H7 (cell line): ENCODE measurements at regions not wholly inside any gene's neighbourhood (a gene's known extent, or its start where the extent isn't known, plus 50 kb on each side); places are given as distances from the start of the nearest gene placed in this dataset.
"Not testable (repeated sequence)": the region's sequence is repeated elsewhere in the genome, so short reads cannot be mapped to it uniquely, and the experiment has no call there.

Experiments
- DNase-seq: peaks from one replicate; pipeline ENCODE4 v3.0.0; 2012
- H3K27me3 ChIP-seq: 2 replicates; pipeline ENCODE4 v1.6.0; 2011; ENCODE audit warnings: mild to moderate bottlenecking, low read length; ENCODE audit not compliant: control insufficient read depth, insufficient read depth
- H3K36me3 ChIP-seq: replicated peaks from 2 replicates; pipeline ENCODE4 v1.5.1; 2011; ENCODE audit warnings: low read length; ENCODE audit not compliant: control insufficient read depth, insufficient read depth
- H3K4me3 ChIP-seq: 2 replicates; pipeline ENCODE4 v1.5.1; 2011; ENCODE audit warnings: low read depth, mild to moderate bottlenecking, control low read depth, low read length, moderate library complexity; ENCODE audit not compliant: insufficient read depth

DNA sequence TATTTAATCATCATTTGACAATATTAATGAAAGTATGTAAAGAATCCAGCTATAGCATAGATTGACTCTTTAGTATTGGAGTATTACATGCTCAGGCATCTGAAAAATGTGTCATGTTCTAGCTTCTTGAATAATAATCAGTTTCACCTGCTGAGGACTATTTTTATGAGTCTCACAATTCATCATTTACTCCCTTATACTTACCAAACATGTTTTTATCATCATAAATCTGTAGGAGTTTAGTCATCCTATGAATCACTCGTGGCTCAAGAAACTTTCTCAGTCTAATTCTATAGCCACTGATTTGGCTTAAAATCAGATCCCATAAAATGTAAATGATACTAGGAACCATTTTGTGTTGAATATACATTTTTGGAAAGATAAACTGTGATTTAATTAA is 1616.1 kb downstream of the C4orf33 start:
- DNase-seq = no peak
- no peak overlapping the region for H3K4me3 ChIP-seq
- H3K36me3 ChIP-seq = no peaks in the 10 kb centered on the region
- H3K27me3 ChIP-seq = no peaks in the 10 kb centered on the region

DNA sequence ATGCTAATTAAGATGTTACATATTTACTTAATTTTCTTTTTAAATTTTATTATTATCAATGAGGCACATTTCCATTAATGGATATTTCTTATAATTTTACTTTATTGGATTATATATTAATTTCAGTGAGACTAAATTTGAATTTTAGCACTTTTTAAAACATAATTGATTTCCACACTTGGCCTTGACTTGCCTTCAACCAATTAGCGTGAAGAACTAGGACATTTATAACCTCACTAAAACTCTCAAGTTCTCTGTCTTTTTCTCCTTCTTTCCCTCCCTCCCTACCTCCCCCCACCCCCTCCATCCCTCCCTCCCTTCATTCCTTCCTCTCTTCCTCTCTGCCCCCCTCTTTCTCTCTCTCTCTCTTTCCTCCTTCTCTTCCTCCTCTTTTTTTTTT is 1618.1 kb downstream of the C4orf33 start:
- Histone ChIP-seq H3K27me3 (no peaks in the 10 kb centered on the region), H3K4me3 (no peak overlapping the region), H3K36me3 (no peaks in the 10 kb centered on the region)
- DNase-seq = no peak

DNA sequence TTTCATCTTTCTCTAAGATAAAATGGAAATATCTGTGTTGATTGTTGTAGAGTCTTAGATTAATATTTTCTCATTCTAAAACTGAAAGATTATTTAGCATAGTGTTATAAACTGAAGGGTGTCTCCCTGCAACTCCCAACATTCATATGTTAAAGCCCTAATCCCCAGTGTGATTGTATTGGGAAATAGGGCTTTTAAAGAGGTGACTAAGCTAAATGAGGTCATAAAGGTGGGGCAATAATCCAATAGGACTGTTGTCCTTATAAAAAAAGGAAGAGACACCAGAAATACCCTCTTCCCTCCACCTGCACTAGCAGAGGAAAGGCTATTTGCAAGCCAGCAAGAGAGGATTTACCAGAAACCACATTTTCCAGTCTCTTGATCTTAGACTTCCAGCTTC is 1626.4 kb downstream of the C4orf33 start:
- peak; percentile 4 for DNase-seq
- Histone ChIP-seq H3K36me3 (no peaks in the 10 kb centered on the region), H3K27me3 (no peaks in the 10 kb centered on the region), H3K4me3 (no peak overlapping the region)

DNA sequence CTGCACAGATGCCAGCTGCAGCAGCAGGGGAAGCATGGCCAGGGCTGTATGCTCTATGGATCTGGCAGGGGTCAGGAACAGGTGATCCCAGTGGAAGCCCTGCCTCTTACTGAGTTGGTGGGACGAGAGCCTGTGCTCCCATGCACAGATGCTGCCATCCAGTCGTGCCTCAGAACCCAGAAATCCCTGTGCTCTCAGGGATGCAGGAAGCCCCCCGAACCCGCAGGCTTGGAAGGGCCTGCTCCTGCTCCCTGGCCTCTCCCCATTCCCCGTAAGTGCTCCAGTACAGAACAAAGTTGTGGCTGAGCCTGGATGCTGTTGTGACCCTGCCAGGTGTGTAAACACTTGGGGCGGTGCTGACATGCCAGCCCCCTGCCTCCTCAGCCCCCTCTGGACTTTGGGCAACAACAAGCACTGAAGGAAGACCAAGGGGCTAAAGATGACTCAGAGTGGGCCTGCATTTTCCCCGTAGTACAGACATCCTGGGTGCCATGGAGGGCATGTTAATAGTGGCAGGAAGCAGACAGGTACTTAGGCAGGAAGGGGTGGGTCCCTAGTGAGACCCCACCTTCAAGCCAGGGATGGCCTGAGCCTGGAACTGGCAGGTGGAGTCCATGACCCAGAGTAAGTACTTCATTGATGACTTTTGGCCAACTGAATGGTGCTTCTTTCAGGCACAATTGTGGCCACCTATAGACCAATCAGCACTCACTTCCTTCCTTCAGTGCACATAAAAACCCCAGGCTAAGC is 1640.7 kb downstream of the C4orf33 start:
- H3K4me3 ChIP-seq = no peak overlapping the region
- DNase-seq = no peak
- H3K36me3 ChIP-seq = no peaks in the 10 kb centered on the region
- no peaks in the 10 kb centered on the region for H3K27me3 ChIP-seq

DNA sequence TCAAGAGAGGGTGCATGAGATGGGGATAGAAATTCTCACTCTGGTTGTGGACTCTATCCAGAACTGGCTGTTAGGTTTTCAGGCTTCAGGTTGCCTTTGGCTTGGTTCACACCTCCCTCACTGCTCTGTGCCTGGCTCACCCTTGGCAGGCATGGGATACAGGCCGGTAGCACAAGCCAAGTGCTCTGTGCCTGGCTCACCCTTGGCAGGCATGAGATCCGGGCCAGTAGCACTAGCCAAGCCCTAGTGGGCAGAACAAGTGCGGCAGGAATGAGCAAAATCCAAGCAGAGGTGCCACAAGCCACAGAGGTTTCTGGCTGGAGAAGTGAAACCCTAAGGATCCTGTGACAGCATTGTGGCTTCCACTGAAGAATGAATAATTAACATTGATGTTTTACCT is 1642.3 kb downstream of the C4orf33 start:
- Histone ChIP-seq H3K4me3 (no peak overlapping the region), H3K36me3 (no peaks in the 10 kb centered on the region), H3K27me3 (no peaks in the 10 kb centered on the region)
- no peak for DNase-seq

DNA sequence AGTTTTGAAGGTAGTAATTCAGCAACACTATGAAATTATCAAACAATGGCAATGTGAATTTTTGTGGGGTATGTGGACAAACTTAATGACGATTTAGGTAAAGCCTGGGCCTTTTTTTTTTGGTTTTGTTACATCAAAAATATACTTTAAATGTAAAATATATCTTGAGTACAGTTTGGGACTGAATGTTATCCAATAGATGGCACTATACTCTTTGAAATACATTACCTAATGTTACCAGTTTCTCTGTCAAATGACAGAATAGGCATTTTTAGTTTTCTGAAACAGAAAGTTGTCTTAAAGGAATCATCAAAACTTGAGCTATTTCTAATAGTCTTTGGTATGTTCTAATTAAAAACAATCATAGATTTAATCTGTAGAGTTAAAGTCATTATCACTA is 1651.9 kb downstream of the C4orf33 start:
- DNase-seq = peak; percentile 1
- Histone ChIP-seq H3K36me3 (no peaks in the 10 kb centered on the region), H3K27me3 (no peaks in the 10 kb centered on the region), H3K4me3 (no peak overlapping the region)

DNA sequence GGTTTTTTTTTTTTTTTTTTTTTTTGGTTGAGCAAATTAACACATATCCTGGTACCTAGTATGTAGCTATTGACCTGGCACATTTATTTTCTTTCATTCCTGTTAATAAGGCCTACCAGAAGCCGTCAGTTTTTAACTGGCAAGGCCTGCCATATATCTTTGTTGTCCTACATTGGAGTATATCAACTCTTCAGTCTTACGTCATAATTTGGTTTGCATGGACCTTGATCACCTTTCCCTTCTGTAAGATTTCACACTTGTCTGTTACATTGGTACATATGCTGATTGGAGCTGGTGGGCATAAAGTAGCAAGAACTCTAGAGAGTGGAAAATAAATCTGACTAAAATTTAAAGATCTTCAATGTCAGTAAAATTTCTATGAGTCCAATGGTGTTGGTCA is 1658.0 kb downstream of the C4orf33 start:
- Histone ChIP-seq H3K27me3 (no peaks in the 10 kb centered on the region), H3K36me3 (no peaks in the 10 kb centered on the region), H3K4me3 (no peak overlapping the region)
- no peak for DNase-seq

DNA sequence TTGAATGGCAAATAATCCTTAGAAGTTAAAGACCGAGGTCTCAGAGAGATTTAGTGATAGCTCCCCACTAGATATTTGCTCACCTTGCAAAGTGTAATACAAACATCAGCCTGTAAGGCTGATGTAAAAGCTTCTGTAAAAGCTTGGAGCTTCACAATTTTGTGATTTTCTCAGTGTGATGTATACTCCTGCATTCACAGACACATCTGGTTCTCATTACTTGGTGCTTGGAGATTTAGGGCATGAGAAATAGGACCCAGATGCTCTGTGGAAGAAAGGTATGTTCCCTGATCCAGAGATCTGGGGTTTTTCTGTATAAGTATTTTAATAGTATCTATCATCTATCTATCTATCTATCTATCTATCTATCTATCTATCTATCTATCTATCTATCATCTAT is 1664.3 kb downstream of the C4orf33 start:
- Histone ChIP-seq H3K27me3 (no peaks in the 10 kb centered on the region), H3K36me3 (no peaks in the 10 kb centered on the region)
- no peak for DNase-seq

DNA sequence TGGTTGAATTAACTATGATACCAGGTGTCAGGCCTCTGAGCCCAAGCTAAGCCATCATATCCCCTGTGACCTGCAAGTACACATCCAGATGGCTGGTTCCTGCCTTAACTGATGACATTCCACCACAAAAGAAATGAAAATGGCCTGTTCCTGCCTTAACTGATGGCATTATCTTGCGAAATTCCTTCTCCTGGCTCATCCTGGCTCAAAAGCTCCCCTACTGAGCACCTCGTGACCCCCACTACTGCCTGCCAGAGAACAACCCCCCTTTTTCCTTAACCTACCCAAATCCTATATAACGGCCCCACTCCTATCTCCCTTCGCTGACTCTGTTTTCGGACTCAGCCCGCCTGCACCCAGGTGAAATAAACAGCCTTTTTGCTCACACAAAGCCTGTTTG is 1671.4 kb downstream of the C4orf33 start:
- not testable (repeated sequence) for H3K27me3 ChIP-seq, DNase-seq, H3K36me3 ChIP-seq
- peak overlapping the region; percentile 42; the same call in 1 of the 2 replicates for H3K4me3 ChIP-seq

More for the DNA sequence above, 1664.3 kb downstream of the C4orf33 start:
- H3K4me3 ChIP-seq = no peak overlapping the region

DNA sequence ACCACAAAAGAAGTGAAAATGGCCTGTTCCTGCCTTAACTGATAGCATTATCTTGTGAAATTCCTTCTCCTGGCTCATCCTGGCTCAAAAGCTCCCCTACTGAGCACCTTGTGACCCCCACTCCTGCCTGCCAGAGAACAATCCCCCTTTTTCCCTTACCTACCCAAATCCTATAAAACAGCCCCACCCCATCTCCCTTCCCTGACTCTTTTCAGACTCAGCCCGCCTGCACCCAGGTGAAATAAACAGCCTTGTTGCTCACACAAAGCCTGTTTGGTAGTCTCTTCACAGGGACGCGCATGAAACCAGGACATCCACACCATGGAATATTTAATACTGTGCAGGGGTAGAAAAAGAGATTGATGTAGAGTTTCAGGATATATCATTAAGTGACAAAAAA is 1677.0 kb downstream of the C4orf33 start:
- not testable (repeated sequence) for DNase-seq, H3K4me3 ChIP-seq, H3K36me3 ChIP-seq, H3K27me3 ChIP-seq

DNA sequence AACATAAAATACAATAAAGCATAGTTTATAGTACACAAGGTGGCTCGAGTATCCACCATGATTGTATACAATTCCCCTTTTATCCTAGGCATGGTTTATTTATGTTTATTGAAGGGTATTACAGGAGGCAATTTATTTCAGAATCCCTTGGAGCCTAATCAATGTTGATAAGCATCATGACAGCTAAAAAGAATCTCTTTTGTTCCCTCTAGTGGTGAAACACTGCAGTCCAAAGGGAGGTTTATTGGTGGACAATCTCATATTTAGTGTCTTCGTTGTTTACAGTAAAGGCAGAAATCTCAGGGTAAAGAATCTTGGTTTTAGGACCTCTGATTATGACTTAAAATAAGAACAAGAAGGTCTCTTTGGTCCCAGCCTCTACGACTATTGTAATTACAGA is 1712.5 kb downstream of the C4orf33 start:
- no peaks in the 10 kb centered on the region for H3K27me3 ChIP-seq
- no peaks in the 10 kb centered on the region for H3K36me3 ChIP-seq
- no peak for DNase-seq
- H3K4me3 ChIP-seq = no peak overlapping the region

DNA sequence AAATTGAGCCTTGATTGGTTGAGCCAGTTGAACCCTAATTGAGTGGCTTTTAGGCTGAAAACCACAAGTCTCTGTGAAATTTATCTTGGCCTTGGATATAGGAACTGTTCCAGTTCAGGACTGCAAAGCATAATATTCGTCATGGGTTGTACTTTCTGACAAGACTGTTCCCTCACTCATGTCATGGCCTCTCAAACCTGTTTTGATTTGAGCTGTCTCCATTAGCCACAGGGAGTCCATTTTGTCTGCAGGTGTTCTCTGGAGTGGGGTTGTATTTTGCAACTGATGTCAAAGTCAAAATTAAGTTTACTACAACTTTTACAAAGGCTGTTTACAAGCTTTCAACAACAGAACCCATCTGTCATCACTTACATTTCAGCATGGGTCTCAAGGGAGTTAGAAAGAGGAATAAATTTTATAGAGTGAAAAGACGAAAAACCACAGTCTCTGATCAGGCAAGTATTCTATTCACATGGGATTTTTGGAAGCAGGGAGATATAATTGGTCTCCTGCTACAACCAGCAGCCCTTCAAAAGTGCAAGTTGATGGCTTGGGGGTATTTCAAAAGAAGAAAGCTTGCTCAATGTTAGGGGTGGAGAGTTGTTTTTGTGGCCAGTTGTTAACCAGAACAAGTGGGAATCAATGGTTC is 1716.3 kb downstream of the C4orf33 start:
- Histone ChIP-seq H3K27me3 (no peaks in the 10 kb centered on the region), H3K36me3 (no peaks in the 10 kb centered on the region), H3K4me3 (no peak overlapping the region)
- no peak for DNase-seq

DNA sequence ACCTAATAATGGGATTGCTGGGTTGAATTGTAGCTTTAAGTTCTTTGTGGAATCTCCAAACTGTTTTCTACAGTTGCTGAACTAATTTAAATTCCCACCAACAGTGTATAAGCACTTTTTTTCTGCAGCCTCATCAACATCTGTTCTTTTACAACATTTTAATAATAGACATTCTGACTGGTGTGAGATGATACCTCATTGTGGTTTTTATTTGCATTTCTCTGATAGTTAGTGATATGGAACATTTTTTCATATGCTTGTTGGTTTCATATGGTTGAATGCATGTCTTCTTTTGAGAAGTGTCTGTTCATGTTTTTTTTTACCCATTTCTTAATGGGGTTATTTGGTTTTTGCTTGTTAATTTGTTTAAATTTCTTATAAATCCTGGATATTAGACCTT is 1718.9 kb downstream of the C4orf33 start:
- H3K36me3 ChIP-seq = no peaks in the 10 kb centered on the region
- DNase-seq = no peak
- no peak overlapping the region for H3K4me3 ChIP-seq
- no peaks in the 10 kb centered on the region for H3K27me3 ChIP-seq

DNA sequence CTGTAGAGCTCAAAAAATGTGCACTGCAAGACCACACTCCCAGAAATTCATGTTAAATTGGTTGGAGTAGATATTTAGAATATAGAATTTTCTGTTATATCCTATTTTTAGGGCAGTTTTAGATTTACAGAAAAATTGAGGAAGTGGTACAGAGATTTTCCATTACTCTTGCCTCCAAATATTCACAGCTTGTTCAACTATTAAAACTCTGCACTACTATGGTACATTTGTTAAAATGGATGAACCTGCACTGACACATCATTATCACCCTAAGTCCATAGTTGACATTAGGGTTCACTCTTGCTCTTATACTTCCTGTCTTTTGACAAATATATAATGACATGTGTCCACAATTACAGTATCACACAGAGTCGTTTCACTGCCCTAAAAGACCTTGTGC is 1724.5 kb downstream of the C4orf33 start:
- DNase-seq = no peak
- Histone ChIP-seq H3K36me3 (no peaks in the 10 kb centered on the region), H3K4me3 (no peak overlapping the region), H3K27me3 (no peaks in the 10 kb centered on the region)

DNA sequence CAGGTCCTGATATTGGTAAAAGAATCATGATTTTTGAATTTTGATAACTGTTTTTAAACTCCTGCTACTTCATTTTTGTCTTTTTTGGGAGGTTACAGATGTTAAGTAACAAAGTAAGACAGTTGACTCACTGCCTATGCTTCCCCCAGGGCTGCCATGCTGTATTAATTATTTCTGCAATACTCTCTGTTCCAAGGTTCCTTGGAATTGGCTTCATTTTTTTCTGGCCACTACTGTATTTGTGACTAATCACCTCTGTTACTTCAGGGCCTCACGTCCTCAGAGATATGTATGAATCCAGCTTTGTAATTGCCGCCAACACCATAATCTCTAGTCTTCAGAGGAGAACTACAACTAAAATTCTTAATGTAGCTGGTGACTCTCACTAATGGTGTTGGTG is 1729.3 kb downstream of the C4orf33 start:
- Histone ChIP-seq H3K27me3 (no peaks in the 10 kb centered on the region), H3K4me3 (no peak overlapping the region), H3K36me3 (no peaks in the 10 kb centered on the region)
- DNase-seq = no peak
